NCI-H345 (cell line): ENCODE measurements at regions not wholly inside any gene's neighbourhood (a gene's known extent, or its start where the extent isn't known, plus 50 kb on each side); places are given as distances from the start of the nearest gene placed in this dataset.
"Not testable (repeated sequence)": the region's sequence is repeated elsewhere in the genome, so short reads cannot be mapped to it uniquely, and the experiment has no call there.

Experiments
- DNase-seq: peaks from one replicate; lab custom pipeline; 2025; lab: John Stamatoyannopoulos, UW

- DNase-seq = no peak
These were observed 274.5 kb downstream of the INHBA start for GRCh38 chr7:41428381-41428780.

- DNase-seq = no peak
These were observed 277.0 kb downstream of the INHBA start for GRCh38 chr7:41425926-41426325.

DNA sequence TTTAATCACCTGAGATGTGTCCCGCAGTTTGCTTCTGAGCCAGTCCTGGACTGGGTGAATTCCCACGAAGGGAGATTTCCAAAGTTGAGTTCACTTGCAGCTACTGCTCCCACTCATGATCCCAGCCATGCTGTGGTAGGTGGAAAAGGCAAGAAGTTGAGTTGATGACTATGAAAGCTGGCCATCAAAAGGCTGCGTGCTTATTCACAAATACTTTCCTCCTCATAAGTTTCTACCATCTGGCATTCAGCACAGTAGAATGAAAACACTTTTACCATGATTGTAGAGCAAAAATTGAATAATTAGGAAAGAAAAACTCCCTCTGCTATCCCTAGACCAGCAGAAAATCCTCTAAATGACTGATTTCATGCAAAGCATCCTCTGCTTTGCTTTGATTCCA, 281.8 kb downstream of the INHBA start:
- no peak for DNase-seq

DNA sequence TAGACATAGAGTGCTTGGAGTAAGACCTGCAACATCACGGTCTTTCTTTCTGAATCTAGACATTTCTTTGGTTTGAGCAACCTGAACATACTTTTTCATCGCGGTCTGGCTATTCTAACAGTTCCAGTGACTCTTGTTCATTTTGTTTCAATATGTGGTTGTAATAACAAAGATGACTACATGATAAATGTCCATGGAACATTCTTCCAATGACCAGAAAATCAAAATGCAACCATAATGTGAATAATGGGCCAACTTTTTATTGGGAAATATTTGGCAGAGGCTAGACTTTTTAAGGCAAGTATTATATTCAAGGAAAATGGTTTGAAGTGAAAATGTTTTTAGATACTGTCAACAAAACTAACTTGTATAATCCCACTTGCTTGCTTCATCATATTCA, 282.5 kb downstream of the INHBA start:
- DNase-seq = no peak

- no peak for DNase-seq
These were observed 284.6 kb downstream of the INHBA start for GRCh38 chr7:41418337-41418736.

- DNase-seq = no peak
These were observed 286.7 kb downstream of the INHBA start for GRCh38 chr7:41416208-41416595.

GRCh38 chr7:41415471-41416207, 287.3 kb downstream of the INHBA start:
- DNase-seq = no peak

DNA sequence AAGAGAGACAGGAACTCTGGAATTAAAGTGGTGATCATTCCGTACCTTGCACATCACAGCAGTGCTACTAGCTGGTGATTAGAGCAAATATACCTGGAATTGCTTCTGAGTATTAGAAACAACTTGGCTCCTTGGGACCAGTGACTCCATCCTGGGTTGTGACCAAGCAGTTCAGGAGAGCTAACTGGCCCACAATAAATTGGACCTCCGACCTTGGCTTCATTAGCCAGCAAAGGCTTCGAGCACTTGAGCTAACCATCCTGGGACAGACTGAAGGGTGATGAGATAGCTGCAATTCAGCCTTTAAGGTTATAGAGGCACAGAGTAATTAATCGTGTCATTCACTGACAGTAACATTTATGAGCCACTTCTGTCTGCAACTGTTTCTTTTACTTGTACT, 287.8 kb downstream of the INHBA start:
- DNase-seq = no peak

GRCh38 chr7:41404375-41405074, 298.4 kb downstream of the INHBA start:
- DNase-seq = no peak

DNA sequence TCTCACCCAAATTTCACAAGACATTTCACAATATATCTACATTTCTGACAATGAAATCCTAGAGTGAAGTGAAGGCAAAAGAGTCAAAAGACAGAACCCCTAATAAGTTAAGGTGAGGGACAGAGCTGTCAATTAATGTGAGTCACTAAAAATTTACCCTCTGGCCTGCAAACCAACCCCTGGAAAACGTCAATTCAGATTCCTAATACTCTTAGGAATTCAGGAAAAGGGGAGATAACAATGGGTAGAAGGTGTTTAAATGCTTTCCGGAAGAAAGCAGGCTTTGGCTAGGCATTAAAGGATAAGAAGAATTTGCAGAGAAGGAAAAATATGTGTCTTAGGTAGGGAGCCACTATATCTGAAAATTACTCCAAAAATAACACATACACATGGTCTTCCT, 299.6 kb downstream of the INHBA start:
- no peak for DNase-seq

DNA sequence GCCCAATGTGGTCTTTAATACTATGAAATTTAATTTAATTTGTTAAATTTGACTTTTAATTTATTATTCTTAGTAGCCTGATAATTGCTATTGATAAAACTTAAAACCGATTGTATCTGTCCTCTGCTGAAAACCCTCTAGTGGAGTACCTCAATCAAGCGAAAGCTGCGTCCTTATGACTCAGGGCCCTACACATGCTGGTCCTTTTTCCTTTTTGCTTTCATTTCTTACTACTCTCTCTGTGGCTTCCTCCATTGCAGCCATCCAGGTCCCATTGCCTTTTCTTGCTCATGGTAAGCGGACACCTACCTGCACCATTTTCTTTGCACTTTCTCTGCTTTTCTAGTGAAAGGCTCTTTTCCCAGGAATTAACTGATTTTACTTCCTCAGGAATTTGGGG, 301.1 kb downstream of the INHBA start:
- DNase-seq = no peak

- no peak for DNase-seq
These were observed 303.7 kb downstream of the INHBA start for GRCh38 chr7:41399171-41399570.

DNA sequence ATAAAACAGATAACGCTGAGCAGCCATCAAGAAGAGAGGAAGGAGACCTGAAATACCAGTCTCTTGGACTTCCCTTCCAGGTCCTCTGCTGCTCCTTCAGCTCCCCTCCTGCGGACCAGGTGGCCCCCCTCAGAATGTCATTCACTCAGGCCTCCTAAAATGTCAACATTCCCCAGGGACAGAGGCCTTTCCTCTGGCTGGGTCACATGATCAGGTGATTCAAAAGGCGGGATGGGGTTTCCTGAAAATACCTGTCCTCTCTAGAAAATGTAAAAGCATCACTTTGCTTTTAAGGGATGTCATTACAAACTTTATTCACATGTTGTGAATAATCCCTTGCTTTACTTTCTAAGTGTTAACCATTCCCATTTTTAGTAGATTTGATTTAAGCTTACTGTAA, 311.1 kb downstream of the INHBA start:
- no peak for DNase-seq

DNA sequence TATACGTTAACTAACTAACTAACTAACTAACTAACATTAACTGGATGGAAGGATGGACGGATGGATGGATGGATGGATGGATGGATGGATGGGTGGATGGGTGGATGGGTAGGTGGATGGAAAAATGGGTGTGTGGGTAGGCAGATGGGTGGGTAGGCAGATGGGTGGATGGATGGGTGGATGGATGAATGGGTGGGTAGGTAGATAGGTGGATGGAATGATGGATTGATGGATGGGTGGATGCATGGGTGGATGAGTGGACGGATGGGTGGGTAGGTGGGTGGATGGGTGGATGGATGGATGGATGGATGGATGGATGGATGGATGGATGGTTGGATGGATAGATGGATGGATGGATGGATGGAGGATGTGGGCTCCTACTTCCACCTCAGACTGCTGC, 314.0 kb downstream of the INHBA start:
- not testable (repeated sequence) for DNase-seq

DNA sequence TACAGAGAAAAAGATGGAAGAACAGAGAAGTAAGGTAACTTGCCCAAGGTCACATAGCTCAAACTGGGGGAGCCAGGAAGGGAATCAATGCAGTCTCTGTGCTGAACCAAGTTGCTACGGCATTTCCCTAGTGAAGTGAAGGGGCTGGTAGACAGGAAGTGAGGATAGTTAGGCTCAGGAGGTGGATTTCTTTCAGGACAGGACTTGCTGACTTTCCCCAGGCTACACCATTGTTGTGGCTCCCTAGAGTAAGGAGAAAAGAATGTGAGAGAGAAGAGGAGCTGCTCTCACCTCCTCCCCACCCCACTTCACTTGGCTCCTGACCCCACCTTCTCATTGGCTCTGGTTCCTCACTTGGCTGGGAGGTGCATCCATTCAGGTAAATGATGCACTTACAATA, 316.9 kb downstream of the INHBA start:
- no peak for DNase-seq

- no peak for DNase-seq
These were observed 318.5 kb downstream of the INHBA start for GRCh38 chr7:41384418-41384817.

DNA sequence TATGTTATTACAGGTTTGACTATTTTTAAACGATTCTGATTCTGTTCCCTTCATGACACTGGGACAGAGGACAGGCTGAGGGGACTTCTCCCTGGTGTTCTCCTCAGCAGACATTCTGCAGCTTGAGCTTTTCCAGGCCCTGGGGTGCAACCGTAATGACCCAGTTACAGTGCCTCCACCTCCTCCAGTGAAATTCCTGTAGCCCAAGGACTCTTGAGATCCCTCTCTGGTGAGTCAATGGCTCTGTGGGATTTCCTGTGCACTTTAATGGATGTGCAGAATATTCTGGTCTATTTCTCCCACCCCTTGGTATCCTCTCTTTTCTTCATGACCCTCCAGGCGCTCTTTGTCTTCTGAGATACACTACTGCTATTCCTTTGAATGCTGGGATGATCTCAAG, 319.3 kb downstream of the INHBA start:
- DNase-seq = no peak

- DNase-seq = no peak
These were observed 324.7 kb downstream of the INHBA start for GRCh38 chr7:41378156-41378555.

- no peak for DNase-seq
These were observed 327.3 kb downstream of the INHBA start for GRCh38 chr7:41375582-41375981.

- no peak for DNase-seq
These were observed 328.6 kb downstream of the INHBA start for GRCh38 chr7:41374150-41374848.

- no peak for DNase-seq
These were observed 334.7 kb downstream of the INHBA start for GRCh38 chr7:41367967-41368882.

DNA sequence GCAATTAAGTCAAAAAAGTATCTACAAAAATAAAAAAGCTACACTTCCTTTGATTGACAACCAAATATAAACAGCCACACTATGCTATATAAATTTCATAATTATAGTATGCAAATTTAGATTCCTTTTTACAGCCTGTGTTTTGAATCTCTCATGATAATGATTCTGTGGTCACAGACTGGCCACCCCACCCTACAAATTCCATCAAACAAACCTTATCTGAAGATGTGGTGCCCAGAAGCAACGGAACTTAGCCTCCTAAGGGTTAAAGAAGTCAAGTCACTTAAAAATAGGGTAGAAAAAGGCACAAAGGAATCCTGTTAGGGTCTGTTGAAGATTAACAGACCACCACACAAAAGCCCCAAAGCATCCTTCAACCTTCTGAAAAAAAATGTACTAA, 351.8 kb downstream of the INHBA start:
- no peak for DNase-seq
